ENCODE measurements at regions not wholly inside any gene's neighbourhood (a gene's known extent, or its start where the extent isn't known, plus 50 kb on each side); places are given as distances from the start of the nearest gene placed in this dataset.

- TF ChIP-seq CTCF (IDR thresholded peaks at IDR 0.05; ENCODE audit: low read depth, low read length): no peak
- no peak for TF ChIP-seq EZH2phosphoT487 (IDR thresholded peaks at IDR 0.05; ENCODE audit: low read depth)
These were observed 106.3 kb upstream of the CACHD1 start for GRCh38 chr1:64363616-64364015.

All from OCI-LY3 (cell line).